ENCODE measurements at regions not wholly inside any gene's neighbourhood (a gene's known extent, or its start where the extent isn't known, plus 50 kb on each side); places are given as distances from the start of the nearest gene placed in this dataset.

- TF ChIP-seq SP1 (IDR thresholded peaks at IDR 0.05) = no peak
- TF ChIP-seq NFRKB (IDR thresholded peaks at IDR 0.05) = no peak
- no peak for TF ChIP-seq BHLHE40 (IDR thresholded peaks at IDR 0.05; ENCODE audit: borderline replicate concordance)
- no peak for TF ChIP-seq SUZ12 (IDR thresholded peaks at IDR 0.05)
- TF ChIP-seq TARDBP (IDR thresholded peaks at IDR 0.05) = no peak
- no peak for TF ChIP-seq FOXK2 (IDR thresholded peaks at IDR 0.05)
- no peak for TF ChIP-seq ELF4 (IDR thresholded peaks at IDR 0.05)
- TF ChIP-seq FOXA1 (IDR thresholded peaks at IDR 0.05) = no peak
- TF ChIP-seq CTBP1 (IDR thresholded peaks at IDR 0.05; ENCODE audit: borderline replicate concordance) = no peak
- TF ChIP-seq LEF1 (IDR thresholded peaks at IDR 0.05; ENCODE audit: borderline replicate concordance) = no peak
- no peak for TF ChIP-seq FOXM1 (IDR thresholded peaks at IDR 0.05; ENCODE audit: borderline replicate concordance)
- no peak for TF ChIP-seq PKNOX1 (IDR thresholded peaks at IDR 0.05)
Observed at GRCh38 chr10:2913474-2913873, 153.9 kb upstream of the PFKP start.
